GM23338 (cell line): ENCODE measurements at regions not wholly inside any gene's neighbourhood (a gene's known extent, or its start where the extent isn't known, plus 50 kb on each side); places are given as distances from the start of the nearest gene placed in this dataset.

Experiments
- ATAC-seq: fragments of 200-7000 bp; cut with Tn5 transposase; 3 replicates; pipeline ENCODE4 v1.9.1; 2020
- DNase-seq: peaks from one replicate; pipeline ENCODE4 v3.0.0-alpha.2; 2015; ENCODE audit warnings: low spot score
- H2AFZ ChIP-seq: fragments of 200-600 bp; sonication (generic); 2 replicates; pipeline ENCODE4 v1.8.0; 2016; ENCODE audit warnings: antibody characterized with exemption, mild to moderate bottlenecking, moderate library complexity
- H3F3A ChIP-seq: fragments of 200-600 bp; sonication (generic); replicated peaks from 2 replicates; pipeline ENCODE4 v1.8.0; 2017; ENCODE audit warnings: antibody characterized with exemption, mixed run types, low read depth
- H3K27ac ChIP-seq: fragments of 200-600 bp; sonication (generic); 2 replicates; pipeline ENCODE4 v1.6.1; 2016; ENCODE audit warnings: low read depth
- H3K27me3 ChIP-seq: fragments of 200-600 bp; sonication (generic); 2 replicates; pipeline ENCODE4 v1.8.0; 2016; ENCODE audit warnings: mild to moderate bottlenecking, mixed run types, moderate library complexity; ENCODE audit not compliant: insufficient read depth
- H3K36me3 ChIP-seq: fragments of 200-600 bp; sonication (generic); 2 replicates; pipeline ENCODE4 v1.8.0; 2016; ENCODE audit warnings: mild to moderate bottlenecking; ENCODE audit not compliant: insufficient read depth
- H3K4me1 ChIP-seq: fragments of 200-600 bp; sonication (generic); 2 replicates; pipeline ENCODE4 v1.8.0; 2016; ENCODE audit warnings: mild to moderate bottlenecking, moderate library complexity; ENCODE audit not compliant: insufficient read depth
- H3K4me2 ChIP-seq: fragments of 200-600 bp; sonication (generic); 2 replicates; pipeline ENCODE4 v1.7.1; 2017; ENCODE audit warnings: mixed run types
- H3K4me3 ChIP-seq: fragments of 200-600 bp; sonication (generic); 2 replicates; pipeline ENCODE4 v1.6.1; 2016; ENCODE audit warnings: mixed run types
- H3K79me2 ChIP-seq: fragments of 200-600 bp; sonication (generic); replicated peaks from 2 replicates; pipeline ENCODE4 v1.8.0; 2017; ENCODE audit warnings: mild to moderate bottlenecking; ENCODE audit not compliant: insufficient read depth
- H3K9me2 ChIP-seq: fragments of 200-600 bp; sonication (generic); 2 replicates; pipeline ENCODE4 v1.8.0; 2017; ENCODE audit not compliant: insufficient read depth
- H4K20me1 ChIP-seq: fragments of 200-600 bp; sonication (generic); replicated peaks from 2 replicates; pipeline ENCODE4 v1.8.0; 2017; ENCODE audit warnings: mild to moderate bottlenecking; ENCODE audit not compliant: insufficient read depth
- H3K27ac Mint-ChIP-seq: 2 replicates; pipeline ENCODE4 v1.8.0; 2020; ENCODE audit warnings: inconsistent platforms, mild to moderate bottlenecking, moderate library complexity, mixed read lengths
- H3K27me3 Mint-ChIP-seq: 3 replicates; pipeline ENCODE4 v1.8.0; 2022; ENCODE audit warnings: low read depth, mild to moderate bottlenecking, moderate library complexity, mixed read lengths, inconsistent platforms; ENCODE audit not compliant: insufficient read depth, poor library complexity
- H3K36me3 Mint-ChIP-seq: 3 replicates; pipeline ENCODE4 v1.8.0; 2021; ENCODE audit warnings: low read depth, mild to moderate bottlenecking, inconsistent platforms, moderate library complexity, mixed read lengths
- H3K4me1 Mint-ChIP-seq: 3 replicates; pipeline ENCODE4 v1.8.0; 2020; ENCODE audit warnings: mild to moderate bottlenecking, inconsistent platforms, mixed read lengths
- H3K4me3 Mint-ChIP-seq: 3 replicates; pipeline ENCODE4 v1.8.0; 2021; ENCODE audit warnings: moderate library complexity, mild to moderate bottlenecking, inconsistent platforms, mixed read lengths
- H3K9me3 Mint-ChIP-seq: 3 replicates; pipeline ENCODE4 v1.8.0; 2020; ENCODE audit warnings: moderate library complexity, mild to moderate bottlenecking, inconsistent platforms, mixed read lengths
- CREB1 ChIP-seq: fragments of 250-450 bp; sonication (Bioruptor Pico); IDR thresholded peaks from 2 replicates; pipeline ENCODE4 v1.5.0; 2020; ENCODE audit warnings: low read depth, mild to moderate bottlenecking, moderate library complexity
- CTCF ChIP-seq, 2 experiments: fragments of 200-600 bp in 1 of 2; sonication (generic) in 1 of 2; conservative IDR thresholded peaks; 2 replicates each; pipeline versions ENCODE4 v1.5.1 to v1.6.1; 2016 to 2017; ENCODE audit warnings: antibody characterized with exemption in 2 of 2, low read depth in 2 of 2, mild to moderate bottlenecking in 2 of 2, moderate library complexity in 1 of 2
- EZH2 ChIP-seq: fragments of 200-600 bp; sonication (generic); IDR thresholded peaks from one replicate; pipeline ENCODE4 v1.8.0; 2017; ENCODE audit warnings: antibody characterized with exemption, mild to moderate bottlenecking, low read depth; ENCODE audit not compliant: unreplicated experiment
- JUNB ChIP-seq: IDR thresholded peaks from one replicate; pipeline ENCODE4 v1.6.1; 2016; ENCODE audit warnings: antibody characterized with exemption; ENCODE audit not compliant: unreplicated experiment
- NANOG ChIP-seq: IDR thresholded peaks from 2 replicates; pipeline ENCODE4 v1.6.1; 2016; ENCODE audit warnings: antibody characterized with exemption, borderline replicate concordance
- POLR2AphosphoS5 ChIP-seq: IDR thresholded peaks from 2 replicates; pipeline ENCODE4 v1.6.1; 2016; ENCODE audit warnings: antibody characterized with exemption, low read depth
- REST ChIP-seq: IDR thresholded peaks from one replicate; pipeline ENCODE4 v1.6.1; 2018; ENCODE audit warnings: antibody characterized with exemption; ENCODE audit not compliant: unreplicated experiment
- STAT1 ChIP-seq: IDR thresholded peaks from one replicate; pipeline ENCODE4 v1.6.1; 2016; ENCODE audit warnings: antibody characterized with exemption; ENCODE audit not compliant: unreplicated experiment
- ZNF114 ChIP-seq: fragments of 250-450 bp; sonication (Bioruptor Pico); IDR thresholded peaks from 2 replicates; pipeline ENCODE4 v1.5.0; 2020; ENCODE audit warnings: mild to moderate bottlenecking, moderate library complexity
- ZNF331 ChIP-seq: fragments of 250-450 bp; sonication (Bioruptor Pico); IDR thresholded peaks from 2 replicates; pipeline ENCODE4 v1.5.0; 2020; ENCODE audit warnings: low read depth, mild to moderate bottlenecking, moderate library complexity
- ZNF462 ChIP-seq: fragments of 250-450 bp; sonication (Bioruptor Pico); IDR thresholded peaks from 2 replicates; pipeline ENCODE4 v1.5.0; 2020; ENCODE audit warnings: mild to moderate bottlenecking, moderate library complexity

GRCh38 chr1:218694636-218695035 lies 349.5 kb downstream of the TGFB2 start:
- no peak overlapping the region for H3K4me3 Mint-ChIP-seq

More at GRCh38 chr1:218694636-218695035, 349.5 kb downstream of the TGFB2 start:
- Histone ChIP-seq H3K27me3 (no peaks in the 10 kb centered on the region), H3F3A (no peaks in the 10 kb centered on the region), H3K4me1 (peaks cover 12% of the 10 kb centered on the region), H3K4me2 (no peak overlapping the region; the same call in 1 of the 2 replicates), H3K79me2 (no peaks in the 10 kb centered on the region), H3K9me2 (peaks cover 6% of the 10 kb centered on the region; the same call in 1 of the 2 replicates), H4K20me1 (no peaks in the 10 kb centered on the region), H3K4me3 (no peak overlapping the region), H3K36me3 (no peaks in the 10 kb centered on the region), H2AFZ (peak overlapping the region; percentile 92), H3K27ac (no peak overlapping the region)
- ATAC-seq (no peak), DNase-seq (no peak)
- TF ChIP-seq CTCF (conservative IDR thresholded peaks at IDR 0.05; ENCODE audit: low read depth in 2 of 2): no peak
- no peak for TF ChIP-seq STAT1
- TF ChIP-seq CREB1 (CRISPR knock-in tag): no peak
- no peak for TF ChIP-seq ZNF462
- TF ChIP-seq JUNB: no peak
- TF ChIP-seq ZNF331 (CRISPR knock-in tag): no peak
- no peak for TF ChIP-seq NANOG
- TF ChIP-seq REST: no peak
- no peak for TF ChIP-seq EZH2
- TF ChIP-seq ZNF114 (CRISPR knock-in tag): no peak
- no peak for TF ChIP-seq POLR2AphosphoS5
- Mint-ChIP-seq H3K36me3 (no peaks in the 10 kb centered on the region), H3K4me1 (peaks cover 11% of the 10 kb centered on the region), H3K9me3 (no peaks in the 10 kb centered on the region), H3K27me3 (no peaks in the 10 kb centered on the region), H3K27ac (no peak overlapping the region)
